DLD1 (cell line): ENCODE measurements at regions not wholly inside any gene's neighbourhood (a gene's known extent, or its start where the extent isn't known, plus 50 kb on each side); places are given as distances from the start of the nearest gene placed in this dataset.

Source experiments
- in situ Hi-C: cut with HindIII; loops from 2 replicates; pipeline ENCODE4 v1.10.0; 2017; ENCODE audit warnings: low sequenced_read_pairs

DNA sequence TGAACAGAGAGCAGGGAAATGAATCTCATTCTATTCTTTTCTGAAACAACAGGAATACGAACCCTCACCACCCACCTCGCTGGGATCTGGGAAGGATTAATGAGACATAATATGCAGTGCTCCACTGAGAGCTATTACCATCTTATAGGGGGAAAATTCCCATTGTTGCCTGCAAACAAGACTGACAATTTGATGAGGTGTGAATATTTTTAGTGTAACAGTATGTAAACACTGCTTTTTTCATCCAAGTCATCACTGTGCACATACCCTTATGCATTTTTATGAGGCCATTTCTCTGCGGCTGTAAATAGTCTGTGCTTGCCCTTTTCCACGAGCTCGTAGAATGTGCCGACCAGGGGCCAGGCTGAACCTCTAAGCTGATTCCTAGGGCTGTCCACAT is 285.6 kb upstream of the CPEB2 start:
- in situ Hi-C loops = no loop called here

DNA sequence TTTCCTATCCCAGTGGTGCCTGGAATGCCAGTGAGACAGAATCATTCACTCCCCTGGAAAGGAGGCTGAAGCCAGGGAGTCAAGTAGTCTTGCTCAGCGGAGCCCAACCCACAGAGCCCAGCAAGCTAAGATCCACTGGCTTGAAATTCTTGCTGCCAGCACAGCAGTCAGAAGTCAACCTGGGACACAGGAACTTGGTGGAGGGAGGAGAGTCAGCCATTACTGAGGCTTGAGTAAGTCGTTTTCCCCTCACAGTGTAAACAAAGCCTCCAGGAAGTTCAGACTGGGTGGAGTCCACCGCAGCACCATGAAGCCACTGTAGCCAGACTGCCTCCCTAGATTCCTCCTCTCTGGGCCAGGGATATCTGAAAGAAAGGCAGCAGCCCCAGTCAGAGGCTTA is 283.2 kb upstream of the CPEB2 start:
- in situ Hi-C loops = no loop called here

DNA sequence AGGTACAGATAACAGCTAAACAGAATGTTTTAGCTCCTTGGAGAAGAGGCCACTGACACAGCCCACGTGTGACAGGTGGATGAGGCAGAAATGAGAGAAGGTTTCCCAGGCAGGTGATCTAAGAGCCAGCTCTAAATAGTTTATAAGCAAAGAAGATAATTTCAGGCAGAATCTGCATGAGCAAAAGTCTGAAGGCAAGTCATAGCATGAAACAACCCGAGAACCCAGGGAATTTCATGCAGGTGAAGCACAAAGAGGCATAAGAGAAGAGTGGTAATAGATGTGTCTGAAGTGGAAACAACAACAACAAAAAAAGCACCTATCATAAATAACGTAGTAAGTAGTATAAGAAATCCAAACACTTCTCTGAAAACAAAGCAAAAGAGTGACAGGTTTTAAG is 275.8 kb upstream of the CPEB2 start:
- in situ Hi-C loops = no loop called here

DNA sequence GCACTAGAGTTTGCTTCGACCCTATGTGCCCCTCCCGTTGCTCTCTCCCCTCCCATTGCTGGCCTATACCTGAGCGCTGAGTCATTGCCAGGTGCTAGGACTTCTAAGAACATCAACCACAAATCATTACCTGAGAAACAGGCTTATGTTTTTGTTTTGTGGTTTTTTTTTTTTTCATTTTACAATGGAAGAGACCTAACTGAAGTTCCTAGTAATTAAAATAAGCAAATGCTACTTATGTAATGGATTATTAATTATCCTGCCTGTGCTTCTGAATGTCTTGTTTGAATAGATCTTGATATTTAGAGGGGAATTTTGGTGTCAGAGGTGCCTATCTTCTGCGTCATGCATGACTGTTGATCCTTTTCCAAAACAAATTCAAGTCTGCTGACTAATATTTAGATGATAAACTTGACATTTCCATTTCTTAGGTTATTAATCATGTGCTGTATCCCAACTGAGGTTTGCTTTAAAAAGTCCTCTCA is 275.4 kb upstream of the CPEB2 start:
- in situ Hi-C loops = no loop called here

DNA sequence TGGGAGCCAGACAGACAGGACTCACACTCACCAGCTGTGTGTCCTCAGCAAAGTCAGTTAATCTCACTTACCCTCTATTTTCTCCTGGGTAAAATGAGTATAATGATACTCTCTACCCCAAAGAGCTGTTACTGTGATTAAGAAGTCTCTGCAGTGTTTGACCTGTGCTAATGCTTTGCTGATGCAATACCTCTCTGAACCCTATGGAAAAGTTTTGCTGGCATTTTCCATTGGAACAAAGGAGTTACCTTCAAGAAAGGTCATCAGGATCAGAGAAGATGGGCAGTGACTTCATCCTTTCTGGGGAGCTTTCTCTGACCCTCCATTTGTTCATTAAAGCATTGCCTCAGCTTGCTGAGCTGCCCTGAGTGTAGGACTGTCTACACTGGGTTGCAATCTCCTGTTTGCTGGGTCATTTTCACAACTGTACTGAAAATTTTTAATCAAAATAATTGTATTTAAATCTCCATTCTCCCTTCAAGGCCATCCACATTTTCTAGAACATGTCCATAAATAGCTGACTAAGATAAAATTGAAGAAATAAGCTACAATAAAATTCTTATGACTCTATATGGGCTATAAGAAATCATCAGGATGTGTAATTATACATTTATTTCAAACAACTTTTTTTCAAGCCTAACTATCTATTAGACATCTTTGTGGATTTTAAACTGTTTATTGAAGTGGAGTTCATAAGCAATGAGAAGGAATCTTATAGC is 272.8 kb upstream of the CPEB2 start:
- in situ Hi-C loops = no loop called here

DNA sequence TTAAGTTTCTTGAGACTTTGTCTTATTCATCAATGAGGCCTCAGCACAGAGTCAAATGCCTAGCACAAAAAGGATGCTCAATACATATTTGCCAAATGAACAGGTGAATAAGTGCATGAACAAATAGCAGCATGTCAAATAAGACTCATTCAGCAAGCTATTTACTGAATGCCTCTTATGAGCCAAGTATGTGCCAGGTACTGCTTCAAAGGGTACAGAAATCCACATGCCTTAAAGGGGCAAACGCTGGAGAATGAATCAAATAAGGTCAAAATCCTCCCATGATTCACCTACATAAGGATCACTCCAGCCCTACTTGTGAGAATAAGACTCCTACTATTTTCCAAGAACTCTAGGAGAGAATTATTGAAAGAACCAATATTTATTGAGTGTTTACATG is 260.2 kb upstream of the CPEB2 start:
- in situ Hi-C loops = no loop called here

DNA sequence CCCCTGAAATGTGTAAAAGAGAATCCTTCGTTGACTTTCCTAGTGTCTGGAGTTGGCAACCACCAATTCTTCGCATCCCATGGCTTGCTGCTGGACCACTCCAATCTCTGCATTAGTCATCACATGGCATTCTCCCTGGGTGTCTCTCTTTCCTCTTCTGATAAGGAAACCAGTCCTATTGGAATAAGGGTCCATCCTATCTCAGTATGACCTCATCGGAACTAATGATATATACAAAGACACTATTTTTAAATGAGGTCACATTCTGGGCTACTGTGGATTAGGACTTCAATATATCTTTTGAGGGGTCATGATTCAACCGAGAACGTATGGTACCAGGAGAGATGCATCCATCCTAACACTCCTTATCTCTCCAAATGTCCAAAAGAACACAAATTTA is 259.1 kb upstream of the CPEB2 start:
- in situ Hi-C loops = no loop called here

DNA sequence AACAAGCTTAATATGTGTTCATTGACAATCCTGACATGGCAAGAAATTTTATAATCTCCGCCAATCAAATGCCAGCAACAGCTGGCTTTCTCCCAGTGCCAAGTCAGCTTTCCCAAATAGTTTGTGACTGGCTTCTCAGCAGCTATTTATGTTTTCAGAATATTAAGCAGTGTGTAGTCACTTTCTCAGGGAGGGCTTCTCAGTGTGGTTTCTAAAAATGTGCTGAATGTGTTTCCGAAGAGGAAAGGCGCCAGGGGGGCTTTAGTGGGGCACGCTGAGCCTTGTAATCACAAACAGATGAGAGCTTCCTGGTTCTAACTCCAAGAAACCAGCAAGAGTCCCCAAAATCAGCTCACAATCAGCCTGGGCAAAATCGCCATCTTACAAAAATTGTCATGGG is 258.7 kb upstream of the CPEB2 start:
- in situ Hi-C loops = no loop called here

DNA sequence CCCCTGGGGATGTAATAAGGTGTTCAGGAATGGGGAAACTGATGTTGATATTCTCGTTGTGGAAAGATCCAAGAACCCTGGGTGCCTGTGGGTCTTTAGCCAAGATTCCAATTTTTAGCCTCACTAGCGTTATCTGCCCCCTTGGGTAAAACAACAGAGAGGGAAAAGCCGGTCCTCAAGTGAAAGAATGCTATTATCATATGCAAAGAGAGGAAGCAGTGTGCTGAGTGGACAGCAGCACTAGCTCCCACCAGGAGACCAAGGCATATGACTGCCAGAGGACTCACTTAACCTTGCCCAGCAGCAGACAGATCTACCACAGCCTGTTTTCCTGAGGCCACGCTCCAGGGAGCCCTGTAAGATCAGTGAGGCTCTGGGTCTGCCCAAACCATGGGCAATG is 257.9 kb upstream of the CPEB2 start:
- in situ Hi-C loops = no loop called here

DNA sequence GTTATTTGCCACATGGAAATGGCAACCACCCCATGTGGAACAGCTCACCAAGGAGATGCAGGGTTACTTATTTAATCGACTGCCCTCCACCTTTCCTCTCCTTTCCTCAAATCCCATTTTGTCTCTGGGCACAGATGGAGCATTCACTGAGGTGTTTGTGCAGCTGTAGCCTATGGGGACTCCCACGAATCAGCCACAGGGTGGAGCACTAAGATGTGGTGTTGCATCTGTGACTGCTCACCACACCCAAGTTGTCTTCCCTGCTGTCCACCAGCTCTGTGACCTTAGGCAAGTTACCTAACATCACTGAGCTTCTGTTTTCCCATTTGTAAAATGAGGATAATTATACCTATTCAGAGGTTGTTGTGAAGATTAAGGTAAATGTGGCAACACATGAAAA is 252.4 kb upstream of the CPEB2 start:
- in situ Hi-C loops = no loop called here

DNA sequence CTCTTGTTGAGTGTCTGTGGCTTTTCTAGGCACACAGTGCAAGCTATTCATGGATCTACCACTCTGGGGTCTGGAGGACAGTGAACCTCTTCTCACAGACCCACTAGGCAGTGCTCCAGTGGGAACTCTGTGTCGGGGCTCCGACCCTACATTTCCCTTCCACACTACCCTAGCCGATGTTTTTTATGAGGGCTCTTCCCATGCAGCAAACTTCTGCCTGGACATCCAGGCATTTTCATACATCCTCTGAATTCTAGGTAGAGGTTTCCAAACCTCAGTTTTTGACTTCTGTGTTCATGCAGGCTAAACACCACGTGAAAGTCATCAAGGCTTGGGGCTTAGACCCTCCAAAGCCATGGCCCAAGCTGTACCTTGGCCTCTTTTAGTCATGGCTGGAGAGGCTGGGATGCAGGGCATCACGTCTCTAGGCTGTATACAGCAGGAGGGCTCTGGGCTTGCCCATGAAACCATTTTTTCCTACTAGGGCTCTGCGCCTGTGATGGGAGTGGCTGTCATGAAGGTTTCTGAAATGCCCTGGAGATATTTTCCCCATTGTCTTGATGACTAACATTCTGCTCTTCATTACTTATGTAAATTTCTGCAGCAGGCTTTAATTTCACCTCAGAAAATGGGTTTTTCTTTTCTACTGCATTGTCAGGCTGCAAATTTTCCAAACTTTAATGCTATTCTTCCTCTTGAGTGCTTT is 249.8 kb upstream of the CPEB2 start:
- in situ Hi-C loops = no loop called here

DNA sequence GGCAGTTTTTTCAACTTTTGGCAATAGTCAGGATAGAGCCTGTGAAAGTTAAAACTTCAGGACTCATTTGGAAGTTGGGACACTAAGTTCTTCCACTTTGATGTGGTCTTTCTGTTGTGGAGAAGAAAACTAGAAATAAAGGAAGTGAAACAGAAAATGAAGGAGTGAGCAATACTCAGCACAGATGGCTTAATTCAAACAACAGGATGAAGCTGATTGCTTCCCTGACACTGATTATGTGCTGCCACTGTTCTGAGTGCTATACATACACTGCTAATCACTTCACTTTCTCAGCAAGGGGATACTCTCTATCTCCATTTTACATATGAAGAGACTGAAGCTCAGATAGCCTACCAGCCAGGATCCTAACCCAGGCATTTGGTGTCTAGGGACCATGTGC is 235.1 kb upstream of the CPEB2 start:
- in situ Hi-C loops = no loop called here

DNA sequence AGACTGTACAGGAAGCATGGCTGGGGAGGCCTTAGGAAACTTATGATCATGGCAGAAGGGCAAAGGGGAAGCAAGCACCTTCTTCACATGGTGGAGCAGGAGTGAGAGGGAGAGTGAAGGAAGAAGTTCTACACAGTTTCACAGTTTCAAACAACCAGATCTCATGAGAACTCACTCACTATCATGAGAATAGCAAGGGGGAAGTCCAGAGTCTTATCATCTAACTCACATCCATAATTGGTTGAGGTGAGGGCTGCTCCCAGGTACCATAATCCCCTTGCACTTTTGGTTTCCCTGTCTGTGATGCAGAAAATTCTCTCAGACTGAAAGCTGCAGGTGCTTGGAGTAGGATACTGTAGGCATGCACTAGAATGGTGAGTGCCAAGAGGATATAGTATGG is 233.8 kb upstream of the CPEB2 start:
- in situ Hi-C loops = no loop called here

DNA sequence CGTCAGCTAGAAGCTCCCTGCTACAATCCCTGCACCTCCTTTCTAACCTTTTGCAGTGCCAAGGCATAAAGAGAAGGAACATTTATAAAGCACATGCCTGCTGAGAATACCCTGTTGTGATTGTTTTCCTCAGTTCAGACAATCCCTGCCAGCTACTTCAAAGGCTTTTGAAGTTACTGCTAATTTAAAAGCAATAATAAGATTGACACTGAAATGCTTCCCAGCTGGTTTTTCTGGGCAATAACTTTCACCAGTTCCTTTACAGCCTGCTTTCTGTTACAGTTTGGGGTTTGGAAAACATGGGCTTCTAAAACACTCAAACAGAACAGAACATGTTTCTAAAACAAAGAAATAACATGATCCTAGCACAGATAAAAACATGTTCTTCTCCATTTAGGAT is 232.3 kb upstream of the CPEB2 start:
- in situ Hi-C loops = no loop called here

DNA sequence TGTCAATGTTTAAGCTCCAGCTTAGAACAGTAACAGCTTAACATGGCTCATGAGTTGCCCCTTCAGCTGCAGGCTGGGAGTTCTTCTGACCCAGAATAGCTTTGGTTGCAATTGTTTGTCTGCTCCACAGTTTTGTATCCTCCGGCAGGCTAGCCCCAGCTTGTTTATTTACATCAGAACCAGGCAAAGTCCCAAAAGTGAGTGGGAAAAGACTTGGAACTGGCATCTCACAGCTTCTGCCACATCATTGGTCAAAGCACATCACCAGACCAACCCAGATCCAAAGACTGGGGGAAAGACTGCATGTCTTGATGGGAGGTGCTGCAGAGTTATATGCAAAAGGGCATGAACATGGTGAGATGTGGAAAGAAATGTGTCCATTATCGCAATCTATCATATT is 231.2 kb upstream of the CPEB2 start:
- in situ Hi-C loops = no loop called here

DNA sequence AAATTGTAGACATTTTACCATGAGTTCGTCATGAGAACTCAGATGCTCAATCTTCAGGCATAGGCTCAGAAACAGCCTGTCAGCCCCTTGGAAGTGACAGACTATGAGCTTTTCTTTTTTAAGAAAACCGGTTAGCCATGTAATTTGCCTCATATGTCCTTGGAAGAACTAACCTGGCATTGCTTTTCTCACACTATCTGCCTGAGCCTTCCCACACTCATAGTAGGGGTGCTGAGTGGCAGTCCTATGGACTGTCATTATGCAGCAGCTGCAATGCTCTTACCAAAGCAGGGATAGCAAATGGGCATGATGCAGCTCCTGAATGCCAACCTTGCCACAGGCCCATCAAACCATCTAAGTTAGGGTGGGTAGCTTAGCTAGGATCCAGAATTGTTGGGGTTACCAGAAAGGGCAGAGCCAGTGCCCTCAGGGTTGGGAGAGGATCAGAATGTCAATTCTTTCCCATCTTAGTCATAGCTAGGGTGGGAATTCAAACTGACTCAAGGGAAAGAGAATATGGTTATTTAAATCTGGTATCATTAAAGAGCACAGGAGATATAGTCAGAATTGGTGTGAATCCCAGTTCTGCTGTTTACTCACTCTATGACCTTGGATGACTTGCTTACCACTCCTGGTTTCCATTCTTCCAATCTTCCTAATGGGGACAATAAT is 230.6 kb upstream of the CPEB2 start:
- in situ Hi-C loops = no loop called here

DNA sequence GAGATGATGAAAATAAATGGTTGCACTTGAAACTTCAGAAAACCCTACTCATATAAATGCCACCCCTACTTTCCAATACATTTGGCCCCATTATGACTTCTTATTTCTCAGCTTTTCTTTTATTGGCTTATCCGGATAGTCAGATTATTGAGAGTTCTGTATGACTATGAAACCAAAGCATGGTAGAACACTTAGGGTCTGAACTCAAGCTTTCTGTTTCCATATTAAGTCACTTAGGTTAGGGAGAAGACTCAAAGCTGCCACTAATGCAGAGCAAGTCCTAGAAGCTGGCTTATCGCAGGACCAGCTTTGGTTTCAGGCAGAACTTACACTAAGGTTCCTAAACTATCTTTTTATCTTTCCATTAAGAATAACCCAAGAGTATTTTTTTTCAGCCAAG is 229.9 kb upstream of the CPEB2 start:
- in situ Hi-C loops = no loop called here

DNA sequence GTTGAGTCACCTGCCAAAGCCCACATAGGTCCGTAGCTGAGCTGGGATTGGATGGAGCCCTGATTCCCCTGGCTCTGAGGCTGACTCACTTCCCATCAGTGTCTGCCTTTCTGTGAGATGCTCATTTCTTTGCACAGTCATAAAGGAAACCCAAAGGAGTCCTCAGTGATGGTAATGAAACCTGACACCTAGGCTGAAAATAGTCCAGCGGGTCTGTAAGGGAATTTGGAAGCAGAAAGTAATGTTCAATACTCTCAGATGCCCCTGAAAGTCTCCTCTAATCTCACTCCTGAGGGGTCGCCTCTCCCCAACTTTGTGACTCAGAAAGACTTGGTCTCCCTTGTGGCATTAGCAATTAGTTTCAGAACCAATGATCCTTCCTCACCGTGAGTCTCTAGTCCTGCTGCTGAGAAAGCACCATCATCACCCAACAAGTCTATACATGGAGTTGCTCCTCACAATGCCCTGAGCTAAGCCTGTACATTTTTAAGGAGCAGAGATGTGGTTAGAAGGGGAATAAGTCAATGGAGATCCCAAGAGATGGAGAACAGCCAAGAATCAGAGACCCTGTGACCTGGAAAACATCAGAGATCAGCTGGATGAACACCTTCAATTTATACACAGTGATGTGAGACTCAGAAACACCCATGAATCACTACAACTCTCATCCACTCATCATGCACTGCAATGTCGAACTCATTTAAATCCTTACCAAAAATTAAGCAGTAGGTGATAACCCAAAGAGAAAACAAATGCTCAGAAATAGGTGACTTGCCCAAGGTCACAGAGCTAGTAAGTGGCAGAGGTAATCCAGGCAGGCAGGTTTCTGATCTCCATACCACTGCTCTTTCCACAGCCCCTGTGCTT is 219.0 kb upstream of the CPEB2 start:
- in situ Hi-C loops = no loop called here

DNA sequence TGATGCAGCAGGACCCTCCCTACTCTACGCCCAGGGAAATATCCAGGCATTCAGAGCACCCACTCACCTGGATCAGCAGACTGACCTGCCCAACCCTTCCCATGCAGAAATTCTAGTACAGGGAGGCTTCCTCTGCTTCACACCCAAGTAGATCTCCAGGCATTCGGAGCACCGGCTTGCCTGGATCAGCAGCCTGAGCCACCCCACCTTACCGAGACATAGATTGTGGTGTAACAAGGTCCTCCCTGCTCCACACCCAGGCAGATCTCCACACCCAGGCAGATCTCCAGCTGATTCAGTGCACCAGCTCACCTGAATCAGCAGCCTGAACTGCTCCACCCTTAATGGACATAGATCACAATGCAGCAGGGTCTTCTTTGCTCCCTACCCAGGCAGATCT is 215.1 kb upstream of the CPEB2 start:
- in situ Hi-C loops = no loop called here

DNA sequence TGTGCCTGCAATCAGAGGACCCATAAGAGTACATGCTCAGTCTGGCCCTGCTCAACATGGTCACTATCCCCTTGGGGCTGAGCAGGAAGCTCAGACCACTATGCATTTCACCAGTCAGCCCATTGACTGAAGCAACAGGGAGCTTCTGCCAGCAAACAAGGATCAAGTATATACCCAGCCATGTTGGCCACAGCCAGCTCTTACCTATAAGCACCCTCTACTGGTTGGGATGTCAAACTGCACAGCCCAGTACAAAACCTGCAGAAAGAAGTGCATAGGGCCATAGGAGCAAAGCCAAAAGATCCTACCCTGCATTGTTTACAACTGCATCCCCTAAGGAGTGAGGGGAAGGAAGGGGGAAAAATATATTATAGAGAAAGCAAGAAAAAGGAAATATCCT is 214.4 kb upstream of the CPEB2 start:
- in situ Hi-C loops = no loop called here

DNA sequence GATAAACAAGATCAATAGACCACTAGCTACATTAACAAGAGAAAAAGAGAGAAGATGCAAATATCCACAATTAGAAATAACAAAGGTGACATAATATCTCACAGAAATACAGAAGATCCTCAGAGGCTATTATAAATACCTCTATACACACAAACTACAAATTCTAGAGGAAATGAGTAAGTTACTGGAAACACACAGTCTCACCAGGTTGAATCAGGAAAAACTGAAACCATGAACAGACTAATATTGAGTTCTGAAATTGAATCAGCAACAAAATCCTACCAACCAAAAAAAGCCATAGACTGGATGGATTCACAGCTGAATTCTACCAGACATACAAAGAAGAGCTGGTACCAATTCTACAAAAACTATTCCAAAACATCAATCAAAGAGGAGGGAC is 211.8 kb upstream of the CPEB2 start:
- in situ Hi-C loops = no loop called here
